Endothelial cell of umbilical vein (primary cell): ENCODE measurements at regions not wholly inside any gene's neighbourhood (a gene's known extent, or its start where the extent isn't known, plus 50 kb on each side); places are given as distances from the start of the nearest gene placed in this dataset.

Experiments used
- BruUV-seq: library from RNA; stranded (reverse); fragments of 400-500 nt; replicated peaks from 2 replicates; lab custom pipeline; 2021; lab: Mats Ljungman, UMichigan
- CTCF ChIA-PET: fragments of 300-600, 350-600 bp; sonication (Branson Sonifier 250); formaldehyde crosslinking; loops from one replicate; lab custom pipeline; 2021; ENCODE audit warnings: antibody characterized with exemption, inconsistent platforms; lab: Charles Lee
- POLR2A ChIA-PET: fragments of 300-600, 350-600 bp; sonication (Branson Sonifier 250); formaldehyde crosslinking; loops from one replicate; lab custom pipeline; 2021; ENCODE audit warnings: antibody characterized with exemption, inconsistent platforms; lab: Charles Lee
- DNase-seq: peaks from one replicate; pipeline ENCODE4 v3.0.0-alpha.2; 2011; ENCODE audit warnings: low read depth, low spot score
- FAIRE-seq: peaks from 2 replicates; lab custom pipeline; 2011; peaks lifted over from hg19 to GRCh38; lab: Jason Lieb, UNC
- H2AFZ ChIP-seq: 2 replicates; pipeline ENCODE4 v1.6.0; 2012; ENCODE audit warnings: low read depth, low read length, control low read depth, inconsistent platforms
- H3K27ac ChIP-seq: 2 replicates; pipeline ENCODE4 v1.5.1; 2011; ENCODE audit warnings: low read depth, mild to moderate bottlenecking, control low read depth, low read length, moderate library complexity; ENCODE audit not compliant: insufficient read depth
- H3K27me3 ChIP-seq, 2 experiments: 2 replicates each; pipeline versions ENCODE4 v1.6.0 to v1.6.1; 2011; ENCODE audit warnings: low read length in 2 of 2, mixed read lengths in 1 of 2; ENCODE audit not compliant: control insufficient read depth in 2 of 2, insufficient read depth in 2 of 2
- H3K36me3 ChIP-seq, 2 experiments: 2 replicates in 1 of 2; 3 replicates in 1 of 2; pipeline ENCODE4 v1.5.1; 2011; ENCODE audit warnings: low read length in 2 of 2, mild to moderate bottlenecking in 1 of 2, moderate library complexity in 1 of 2; ENCODE audit not compliant: control insufficient read depth in 2 of 2, insufficient read depth in 2 of 2; ENCODE audit errors: extremely low read depth in 1 of 2
- H3K4me1 ChIP-seq: 3 replicates; pipeline ENCODE4 v1.5.1; 2011; ENCODE audit warnings: mild to moderate bottlenecking, low read length; ENCODE audit not compliant: control insufficient read depth, insufficient read depth; ENCODE audit errors: extremely low read depth
- H3K4me2 ChIP-seq: 2 replicates; pipeline ENCODE4 v1.6.1; 2011; ENCODE audit warnings: low read length, control low read depth, mixed read lengths; ENCODE audit not compliant: insufficient read depth
- H3K4me3 ChIP-seq, 3 experiments: fragments of 200-600 bp in 1 of 3; sonication (generic), shearing (Covaris generic) in 1 of 3; replicated peaks in 1 of 3; 2 replicates each; pipeline ENCODE4 v1.5.1; 2011 to 2016; ENCODE audit warnings: control low read depth in 3 of 3, low read length in 3 of 3, mild to moderate bottlenecking in 2 of 3, inconsistent platforms in 1 of 3, low read depth in 1 of 3, moderate library complexity in 1 of 3; ENCODE audit not compliant: insufficient read depth in 1 of 3
- H3K79me2 ChIP-seq: 2 replicates; pipeline ENCODE4 v1.6.0; 2012; ENCODE audit warnings: low read length, inconsistent platforms; ENCODE audit not compliant: control insufficient read depth, insufficient read depth
- H3K9ac ChIP-seq: replicated peaks from 2 replicates; pipeline ENCODE3; 2011; ENCODE audit warnings: low read length, control low read depth; ENCODE audit not compliant: insufficient read depth; ENCODE audit errors: extremely low read depth
- H3K9me1 ChIP-seq: replicated peaks from 3 replicates; pipeline ENCODE4 v1.6.0; 2011; ENCODE audit warnings: mild to moderate bottlenecking, low read length; ENCODE audit not compliant: control insufficient read depth, insufficient read depth; ENCODE audit errors: extremely low read depth
- H3K9me3 ChIP-seq: replicated peaks from 2 replicates; pipeline ENCODE4 v1.5.1; 2012; ENCODE audit warnings: low read length, inconsistent platforms; ENCODE audit not compliant: control insufficient read depth, insufficient read depth
- H4K20me1 ChIP-seq: replicated peaks from 2 replicates; pipeline ENCODE3; 2011; ENCODE audit warnings: mild to moderate bottlenecking, low read length; ENCODE audit not compliant: control insufficient read depth, insufficient read depth; ENCODE audit errors: extremely low read depth
- CTCF ChIP-seq, 2 donors: IDR thresholded peaks; 1 replicate in 1 of 2; 2 replicates in 1 of 2; pipeline ENCODE4 v1.5.1; 2011; ENCODE audit warnings: low read length in 2 of 2, mild to moderate bottlenecking in 2 of 2, moderate library complexity in 2 of 2, control low read depth in 1 of 2, inconsistent platforms in 1 of 2, low read depth in 1 of 2; ENCODE audit not compliant: insufficient read depth in 1 of 2; ENCODE audit errors: extremely low read depth in 1 of 2
- EZH2 ChIP-seq: IDR thresholded peaks from 2 replicates; pipeline ENCODE4 v1.6.1; 2012; ENCODE audit warnings: borderline replicate concordance, low read depth, mild to moderate bottlenecking, moderate library complexity, low read length, inconsistent platforms; ENCODE audit not compliant: severe bottlenecking
- FOS ChIP-seq: IDR thresholded peaks from 2 replicates; pipeline ENCODE4 v1.6.1; 2011; ENCODE audit warnings: mild to moderate bottlenecking, low read length, moderate library complexity, borderline replicate concordance; ENCODE audit not compliant: insufficient read depth
- GATA2 ChIP-seq: IDR thresholded peaks from 2 replicates; pipeline ENCODE4 v1.7.0; 2011; ENCODE audit warnings: low read depth, mild to moderate bottlenecking, moderate library complexity, mixed read lengths, low read length; ENCODE audit not compliant: insufficient read length, insufficient read depth
- JUN ChIP-seq: IDR thresholded peaks from 2 replicates; pipeline ENCODE4 v1.6.1; 2011; ENCODE audit warnings: borderline replicate concordance, low read depth; ENCODE audit not compliant: insufficient read length, insufficient read depth
- MAX ChIP-seq: IDR thresholded peaks from 2 replicates; pipeline ENCODE4 v1.6.1; 2011; ENCODE audit not compliant: insufficient read depth, insufficient read length
- MYC ChIP-seq: IDR thresholded peaks from one replicate; pipeline ENCODE4 v1.6.1; 2011; ENCODE audit warnings: mild to moderate bottlenecking, low read depth, low read length
- POLR2A ChIP-seq: IDR thresholded peaks from 2 replicates; pipeline ENCODE4 v1.6.1; 2012; ENCODE audit warnings: low read depth, mild to moderate bottlenecking, control low read depth, low read length
- POLR2AphosphoS5 ChIP-seq: IDR thresholded peaks from 2 replicates; pipeline ENCODE4 v1.6.1; 2012; ENCODE audit warnings: low read depth, mild to moderate bottlenecking, control low read depth, low read length, moderate library complexity; ENCODE audit not compliant: insufficient read depth
- dilution Hi-C: fragments of 300-500 bp; cut with MboI; formaldehyde crosslinking; loops from one replicate; pipeline ENCODE4 v1.15.0; 2019; ENCODE audit warnings: low sequenced_read_pairs; ENCODE audit not compliant: extremely low pct_ligation_motif_present
- intact Hi-C: fragments of 100-400 bp; cut with micrococcal nuclease; formaldehyde crosslinking; loops from one replicate; pipeline ENCODE4 v1.10.0; 2022

- Histone ChIP-seq H2AFZ (no peak overlapping the region), H3K4me2 (no peak overlapping the region), H3K4me1 (no peaks in the 10 kb centered on the region), H3K9ac (no peak overlapping the region), H3K9me3 (no peaks in the 10 kb centered on the region), H4K20me1 (no peaks in the 10 kb centered on the region), H3K4me3 (no peak overlapping the region), H3K36me3 (no peaks in the 10 kb centered on the region), H3K27me3 (no peaks in the 10 kb centered on the region), H3K27ac (no peak overlapping the region), H3K9me1 (no peaks in the 10 kb centered on the region), H3K79me2 (no peaks in the 10 kb centered on the region)
- DNase-seq (no peak), FAIRE-seq (no peak)
- BruUV-seq: no TSS peak
- TF ChIP-seq POLR2A (no peak), FOS (no peak), MYC (no peak), EZH2 (no peak), GATA2 (no peak), JUN (no peak), CTCF (IDR thresholded peaks at IDR 0.05; ENCODE audit: extremely low read depth in 1 of 2, insufficient read depth in 1 of 2, low read depth in 1 of 2, low read length in 2 of 2) (no peak), MAX (no peak), POLR2AphosphoS5 (no peak)
- dilution Hi-C loops (no loop called here), intact Hi-C loops (no loop called here)
- ChIA-PET CTCF (no interaction called here), POLR2A (no interaction called here)
Observed at GRCh38 chr14:104305511-104306449, 167.4 kb downstream of the KIF26A start.
